ENCODE measurements at regions not wholly inside any gene's neighbourhood (a gene's known extent, or its start where the extent isn't known, plus 50 kb on each side); places are given as distances from the start of the nearest gene placed in this dataset.

GRCh38 chrX:121871122-121871521 is 823.7 kb downstream of the GLUD2 start:
- TF ChIP-seq TAF1 (IDR thresholded peaks at IDR 0.05; ENCODE audit: borderline replicate concordance, insufficient read depth, low read length): no peak
- TF ChIP-seq REST (IDR thresholded peaks at IDR 0.05; ENCODE audit: insufficient read depth in 1 of 2, low read depth in 2 of 2, low read length in 2 of 2): no peak
- no peak for TF ChIP-seq POLR2AphosphoS5 (IDR thresholded peaks at IDR 0.05; ENCODE audit: low read depth, low read length)

All from PFSK-1 (cell line).